AG10803 (cell line): ENCODE measurements at regions not wholly inside any gene's neighbourhood (a gene's known extent, or its start where the extent isn't known, plus 50 kb on each side); places are given as distances from the start of the nearest gene placed in this dataset.
"Not testable (repeated sequence)": the region's sequence is repeated elsewhere in the genome, so short reads cannot be mapped to it uniquely, and the experiment has no call there.

Experiments
- DNase-seq: peaks from one replicate; pipeline ENCODE4 v3.0.0; 2010; ENCODE audit warnings: low read depth
- H3K4me3 ChIP-seq: 2 replicates; pipeline ENCODE4 v1.5.1; 2011; ENCODE audit warnings: mild to moderate bottlenecking, low read length, control low read depth
- TF ChIP-seq, protein P1 (sequence below): conservative IDR thresholded peaks from 2 replicates; pipeline ENCODE4 v1.5.1; 2011; ENCODE audit warnings: mild to moderate bottlenecking, low read length, control low read depth, inconsistent platforms

DNA sequence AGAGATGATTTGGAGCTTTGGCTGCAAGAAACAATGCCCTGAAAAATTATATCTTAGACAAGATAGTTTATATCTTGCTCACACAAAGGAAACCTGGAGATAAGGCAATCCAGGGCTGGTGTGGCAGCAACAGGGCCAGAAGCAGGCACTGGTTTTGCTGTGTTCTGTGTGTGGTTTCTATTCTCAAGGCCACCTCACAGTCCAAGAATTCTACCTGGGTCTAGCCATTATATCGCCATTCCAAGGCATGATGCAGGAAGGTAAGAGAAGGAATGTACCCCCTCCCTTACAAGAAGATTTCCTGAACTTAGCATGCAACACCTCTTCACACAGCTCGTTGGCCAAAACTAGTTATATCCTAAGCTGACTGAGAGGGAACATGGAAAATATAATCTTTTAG lies 74.5 kb upstream of the MEGF10 start:
- no peak for DNase-seq
- H3K4me3 ChIP-seq = no peak overlapping the region
- TF ChIP-seq, protein P1, sequence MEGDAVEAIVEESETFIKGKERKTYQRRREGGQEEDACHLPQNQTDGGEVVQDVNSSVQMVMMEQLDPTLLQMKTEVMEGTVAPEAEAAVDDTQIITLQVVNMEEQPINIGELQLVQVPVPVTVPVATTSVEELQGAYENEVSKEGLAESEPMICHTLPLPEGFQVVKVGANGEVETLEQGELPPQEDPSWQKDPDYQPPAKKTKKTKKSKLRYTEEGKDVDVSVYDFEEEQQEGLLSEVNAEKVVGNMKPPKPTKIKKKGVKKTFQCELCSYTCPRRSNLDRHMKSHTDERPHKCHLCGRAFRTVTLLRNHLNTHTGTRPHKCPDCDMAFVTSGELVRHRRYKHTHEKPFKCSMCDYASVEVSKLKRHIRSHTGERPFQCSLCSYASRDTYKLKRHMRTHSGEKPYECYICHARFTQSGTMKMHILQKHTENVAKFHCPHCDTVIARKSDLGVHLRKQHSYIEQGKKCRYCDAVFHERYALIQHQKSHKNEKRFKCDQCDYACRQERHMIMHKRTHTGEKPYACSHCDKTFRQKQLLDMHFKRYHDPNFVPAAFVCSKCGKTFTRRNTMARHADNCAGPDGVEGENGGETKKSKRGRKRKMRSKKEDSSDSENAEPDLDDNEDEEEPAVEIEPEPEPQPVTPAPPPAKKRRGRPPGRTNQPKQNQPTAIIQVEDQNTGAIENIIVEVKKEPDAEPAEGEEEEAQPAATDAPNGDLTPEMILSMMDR = no peak

DNA sequence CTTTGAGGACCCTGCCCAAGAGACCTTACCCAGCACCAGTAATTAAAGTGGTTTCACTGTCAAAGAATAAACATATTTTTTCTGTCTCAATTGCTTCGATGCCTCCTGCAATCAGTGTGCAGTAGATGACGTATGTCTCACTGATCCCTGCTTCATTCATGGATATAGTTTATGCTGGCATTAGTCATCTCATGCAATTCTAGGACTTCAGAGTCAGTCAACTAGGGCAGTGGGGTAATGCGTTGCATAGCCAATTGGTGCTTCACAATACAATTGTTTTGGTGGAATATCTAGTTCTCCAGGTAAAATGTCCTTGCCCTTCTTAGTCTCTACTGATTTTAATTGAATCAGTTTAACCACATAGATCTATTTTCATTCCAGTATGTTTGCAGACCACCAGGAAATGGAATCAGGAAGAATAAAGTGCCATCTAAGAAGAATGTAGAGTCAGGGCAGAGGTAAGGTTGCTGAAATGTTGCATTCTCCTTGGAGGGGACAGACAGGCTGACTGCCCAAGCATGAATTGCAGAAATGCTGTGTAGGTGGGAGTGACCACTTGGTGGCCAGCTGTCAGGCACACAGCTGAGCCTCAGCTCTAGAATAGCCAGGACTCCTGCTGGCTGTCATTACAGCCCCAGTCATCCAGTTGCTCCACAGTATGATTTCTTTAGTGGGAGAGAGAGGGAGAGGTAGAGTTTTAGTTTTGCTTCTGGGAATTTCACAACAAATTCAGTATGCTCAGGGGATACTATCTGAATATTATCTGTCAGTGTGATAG lies 73.5 kb upstream of the MEGF10 start:
- TF ChIP-seq, protein P1 = no peak
- no peak for DNase-seq
- no peak overlapping the region for H3K4me3 ChIP-seq

DNA sequence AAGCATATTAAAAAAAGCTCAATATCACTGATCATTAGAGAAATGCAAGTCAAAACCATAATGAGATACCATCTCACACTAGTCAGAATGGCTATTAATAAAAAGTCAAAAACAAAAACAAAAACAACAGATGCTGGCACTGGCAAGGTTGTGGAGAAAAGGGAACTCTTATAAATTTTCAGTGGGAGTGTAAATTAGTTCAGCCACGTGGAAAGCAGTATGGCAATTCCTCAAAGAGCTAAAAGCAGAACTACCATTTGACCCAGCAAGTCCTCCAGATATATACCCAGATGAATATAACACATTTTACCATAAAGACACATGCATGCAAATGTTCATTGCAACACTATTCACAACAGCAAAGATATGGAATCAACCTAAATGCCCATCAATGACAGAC lies 68.7 kb upstream of the MEGF10 start:
- DNase-seq, H3K4me3 ChIP-seq: not testable (repeated sequence)

DNA sequence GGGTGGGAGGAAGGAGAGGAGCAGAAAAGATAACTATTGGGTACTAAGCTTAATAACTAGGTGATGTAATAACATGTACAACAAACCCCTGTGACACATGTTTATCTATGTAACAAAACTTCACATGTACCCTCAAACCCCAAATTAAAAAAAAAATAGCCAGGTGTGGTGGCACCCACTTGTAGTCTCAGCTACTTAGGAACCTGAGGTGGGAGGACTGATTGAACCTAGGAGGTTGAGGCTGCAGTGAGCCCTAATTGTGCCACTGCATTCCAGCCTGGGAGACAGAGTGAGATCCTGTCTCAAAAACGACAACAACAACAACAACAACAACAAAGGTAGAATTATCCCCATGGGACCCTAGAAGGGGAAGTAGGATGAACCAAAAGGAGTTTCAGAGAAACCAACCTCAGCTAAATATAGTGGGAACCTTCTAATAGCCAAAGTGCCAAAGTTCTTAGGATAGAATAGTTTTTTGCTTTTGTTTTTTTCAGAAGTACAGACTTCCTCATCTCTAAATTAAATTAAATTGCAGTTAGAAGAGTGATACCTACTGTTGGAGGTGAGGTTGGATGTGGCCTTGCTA lies 67.9 kb upstream of the MEGF10 start:
- not testable (repeated sequence) for DNase-seq, H3K4me3 ChIP-seq

DNA sequence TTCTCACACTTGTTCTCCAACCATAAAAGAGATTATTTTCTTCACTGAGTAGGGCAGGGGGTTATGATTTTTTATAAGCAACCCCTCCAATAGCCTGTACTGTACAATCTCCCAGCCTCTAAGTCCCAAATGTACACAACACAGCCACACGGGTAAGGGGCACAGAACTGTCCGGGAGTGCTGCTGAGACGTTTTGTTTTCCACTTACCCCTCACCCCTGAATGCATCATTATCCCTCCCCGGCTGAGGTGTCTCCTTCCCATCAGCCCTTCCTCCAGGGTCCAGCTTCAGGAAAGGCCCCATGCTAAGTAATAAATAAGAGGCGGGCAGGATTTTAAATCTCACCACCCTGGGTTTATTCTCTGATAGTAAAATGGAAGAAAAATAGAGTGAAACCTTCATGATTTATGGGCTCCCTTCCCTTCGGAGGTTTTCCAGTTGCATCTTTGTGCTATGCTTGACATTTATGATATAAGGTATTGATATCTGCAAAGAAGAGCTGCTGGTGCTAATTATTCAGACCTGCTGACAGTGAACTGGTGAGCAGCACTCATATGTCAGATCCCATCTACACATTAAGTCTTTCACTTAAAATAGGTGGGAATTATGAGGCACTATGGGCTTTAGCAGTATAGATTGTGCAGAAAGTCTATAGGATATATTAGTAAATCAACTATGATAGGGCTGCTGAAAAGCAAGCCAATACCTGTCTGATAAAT lies 67.2 kb upstream of the MEGF10 start:
- no peak overlapping the region for H3K4me3 ChIP-seq
- TF ChIP-seq, protein P1 = no peak
- no peak for DNase-seq

DNA sequence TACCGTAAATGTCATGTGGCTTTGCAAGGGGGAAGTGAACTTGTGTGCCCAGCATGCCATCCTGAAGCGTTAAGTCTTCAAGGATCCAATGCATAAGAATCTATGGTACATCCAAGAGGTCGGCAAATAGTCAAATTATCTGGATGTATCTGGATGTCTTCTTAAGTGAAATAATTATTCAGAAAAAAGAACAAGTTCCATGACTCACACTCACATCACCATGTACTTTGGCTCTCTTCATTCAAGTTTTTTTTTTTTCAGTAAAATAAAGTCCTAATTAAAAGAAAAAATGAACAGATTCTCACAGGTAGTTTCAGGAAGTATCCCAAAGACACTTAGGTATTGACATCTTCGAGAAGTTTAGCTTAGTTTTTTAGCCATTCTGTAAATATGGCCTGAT lies 62.7 kb upstream of the MEGF10 start:
- DNase-seq = no peak
- TF ChIP-seq, protein P1 = no peak
- no peak overlapping the region for H3K4me3 ChIP-seq

DNA sequence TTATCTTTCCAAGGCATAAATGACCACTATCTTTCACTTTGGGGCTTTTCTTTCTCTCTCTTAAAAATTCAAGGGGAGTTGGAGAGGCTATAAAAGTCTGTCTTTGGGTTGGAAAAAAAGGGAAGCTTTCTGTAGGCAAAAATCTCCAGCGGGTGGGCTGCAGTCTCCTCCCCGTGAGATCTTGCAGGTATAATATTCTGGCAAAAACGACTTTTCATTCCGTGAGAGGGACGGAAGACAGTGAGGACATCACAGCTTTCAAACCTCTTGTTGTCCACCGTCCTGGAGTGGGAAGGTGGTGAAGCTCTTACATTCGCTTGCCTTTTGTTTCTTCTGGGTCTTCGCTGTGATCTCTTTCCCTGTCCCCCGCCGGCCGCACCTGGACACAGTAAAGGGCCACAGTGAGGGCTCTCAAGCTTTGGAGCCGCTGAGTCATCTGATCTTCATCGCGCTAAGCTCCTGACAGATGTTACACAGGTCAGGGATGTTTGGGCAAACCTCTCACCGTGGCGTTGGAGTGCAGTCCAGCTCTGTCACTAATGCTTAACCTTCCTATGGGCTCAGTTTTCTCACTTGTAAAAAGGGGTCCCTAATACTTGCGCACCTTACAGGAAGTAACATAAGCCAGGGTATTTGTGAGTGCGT lies 61.9 kb upstream of the MEGF10 start:
- TF ChIP-seq, protein P1 = no peak
- H3K4me3 ChIP-seq = peak overlapping the region; percentile 62
- no peak for DNase-seq
